ACC112 (cell line): ENCODE measurements at regions not wholly inside any gene's neighbourhood (a gene's known extent, or its start where the extent isn't known, plus 50 kb on each side); places are given as distances from the start of the nearest gene placed in this dataset.

Source experiments
- H2AFZ ChIP-seq: fragments of 200-600 bp; sonication (generic); one replicate; pipeline ENCODE4 v1.6.0; 2017; ENCODE audit warnings: antibody characterized with exemption, low read length; ENCODE audit not compliant: unreplicated experiment
- H3K27ac ChIP-seq: fragments of 200-600 bp; sonication (generic); 2 replicates; pipeline ENCODE4 v1.5.1; 2014; ENCODE audit warnings: low read depth, mild to moderate bottlenecking, antibody characterized with exemption, low read length, moderate library complexity
- H3K27me3 ChIP-seq: fragments of 200-600 bp; sonication (generic); 2 replicates; pipeline ENCODE4 v1.6.1; 2014; ENCODE audit warnings: mild to moderate bottlenecking, antibody characterized with exemption, low read length, moderate library complexity, mixed read lengths; ENCODE audit not compliant: insufficient read depth
- H3K36me3 ChIP-seq: fragments of 200-600 bp; sonication (generic); 2 replicates; pipeline ENCODE4 v1.6.1; 2016; ENCODE audit warnings: mild to moderate bottlenecking, antibody characterized with exemption, low read length, moderate library complexity, mixed read lengths; ENCODE audit not compliant: insufficient read depth
- H3K4me1 ChIP-seq: fragments of 200-600 bp; sonication (generic); one replicate; pipeline ENCODE4 v1.6.1; 2016; ENCODE audit warnings: low read length, mixed read lengths; ENCODE audit not compliant: insufficient read depth, unreplicated experiment, control insufficient read depth
- H3K4me3 ChIP-seq: fragments of 200-600 bp; sonication (generic); 2 replicates; pipeline ENCODE4 v1.5.1; 2014; ENCODE audit warnings: mild to moderate bottlenecking, low read depth, low read length
- H3K79me2 ChIP-seq: fragments of 200-600 bp; sonication (generic); one replicate; pipeline ENCODE4 v1.6.0; 2016; ENCODE audit warnings: low read length; ENCODE audit not compliant: control insufficient read depth, unreplicated experiment, insufficient read depth

DNA sequence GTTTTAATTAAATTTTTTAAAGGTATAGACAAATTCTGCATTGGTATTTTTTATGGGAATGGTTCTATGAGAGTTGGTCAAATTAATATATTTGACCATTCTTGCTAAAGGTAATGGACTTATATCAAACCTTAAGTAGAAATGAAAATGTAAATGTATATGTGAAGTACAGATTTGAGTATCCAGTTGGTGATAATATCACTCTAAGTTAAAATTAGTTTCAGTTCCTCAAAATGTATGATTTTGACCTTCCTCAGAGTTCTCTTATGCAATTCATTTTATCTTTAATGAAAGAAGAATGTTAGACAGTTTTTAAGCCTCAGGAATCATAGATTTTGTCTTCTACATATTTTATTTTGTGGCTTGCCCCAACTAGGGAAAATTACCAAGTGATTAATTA lies 1291.5 kb upstream of the B3GALT2 start:
- H3K79me2 ChIP-seq, result no peaks in the 10 kb centered on the region

DNA sequence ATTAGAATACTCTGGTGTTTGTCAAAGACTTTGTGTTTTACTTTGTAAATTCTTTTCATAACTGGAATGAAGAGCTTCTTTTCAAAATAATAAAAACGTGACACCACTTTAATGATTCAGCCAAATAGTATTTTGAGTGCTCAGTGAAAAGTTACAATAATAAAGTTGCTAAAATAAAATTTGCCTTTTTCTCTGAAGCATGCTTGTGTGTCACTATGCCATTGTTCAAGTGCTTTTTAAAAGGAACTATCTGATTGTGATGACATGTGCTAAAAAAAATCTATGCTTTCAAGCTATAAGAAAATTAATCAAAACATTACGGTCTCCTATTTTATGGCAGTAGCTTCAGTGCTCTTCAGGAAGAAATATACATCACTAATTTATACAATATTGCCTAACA lies 1290.5 kb upstream of the B3GALT2 start:
- Histone ChIP-seq H2AFZ (no peak overlapping the region), H3K4me3 (no peak overlapping the region), H3K4me1 (peaks cover 7% of the 10 kb centered on the region), H3K27ac (no peak overlapping the region), H3K79me2 (no peaks in the 10 kb centered on the region), H3K36me3 (no peaks in the 10 kb centered on the region), H3K27me3 (no peaks in the 10 kb centered on the region)

More for the DNA sequence above, 1291.5 kb upstream of the B3GALT2 start:
- Histone ChIP-seq H3K4me1 (peaks cover 7% of the 10 kb centered on the region), H3K27ac (no peak overlapping the region), H3K36me3 (no peaks in the 10 kb centered on the region), H3K4me3 (no peak overlapping the region), H3K27me3 (no peaks in the 10 kb centered on the region), H2AFZ (no peak overlapping the region)

DNA sequence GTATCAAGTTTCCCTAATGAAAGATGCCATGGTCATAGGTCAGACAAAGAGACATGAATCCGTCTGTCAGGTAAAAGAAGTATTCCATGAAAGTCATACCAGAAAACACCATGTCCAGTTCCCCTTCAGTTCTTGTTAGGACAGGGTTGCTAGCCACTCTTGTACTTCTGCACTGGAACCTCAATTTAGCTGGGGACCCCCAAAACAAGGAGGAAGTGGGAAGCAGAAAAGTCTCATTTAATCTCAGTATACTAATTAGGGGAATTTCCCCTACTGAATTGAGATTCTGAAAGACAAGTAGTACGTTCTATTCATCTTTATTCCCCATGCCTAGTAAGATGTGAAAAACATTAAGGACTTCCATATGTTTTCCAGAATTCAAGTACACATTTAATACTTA lies 1289.9 kb upstream of the B3GALT2 start:
- peaks cover 7% of the 10 kb centered on the region for H3K4me1 ChIP-seq
- H2AFZ ChIP-seq, result no peak overlapping the region
- H3K36me3 ChIP-seq, result no peaks in the 10 kb centered on the region
- H3K27me3 ChIP-seq, result no peaks in the 10 kb centered on the region
- H3K27ac ChIP-seq, result no peak overlapping the region
- no peaks in the 10 kb centered on the region for H3K79me2 ChIP-seq
- H3K4me3 ChIP-seq, result no peak overlapping the region

DNA sequence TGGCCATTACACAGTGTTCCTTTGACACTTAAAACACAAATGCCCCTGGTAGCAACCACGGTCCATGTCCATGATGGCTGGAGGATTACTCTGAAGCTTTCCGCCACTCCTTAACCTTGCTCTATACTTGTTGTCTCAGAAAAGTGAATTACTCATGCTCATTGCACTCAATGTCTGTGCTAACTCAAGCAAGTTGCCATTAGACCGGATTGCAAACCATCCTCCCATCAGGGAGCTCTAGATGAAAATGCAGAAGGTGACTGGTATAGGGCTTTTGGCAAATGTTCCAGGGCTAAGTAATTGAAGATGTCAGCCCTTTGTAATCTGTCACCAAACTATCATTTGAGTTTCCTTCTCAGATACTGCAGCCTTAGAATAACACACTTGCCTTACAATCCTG lies 1288.3 kb upstream of the B3GALT2 start:
- H3K27ac ChIP-seq, result no peak overlapping the region
- H3K4me1 ChIP-seq, result peaks cover 7% of the 10 kb centered on the region
- no peaks in the 10 kb centered on the region for H3K27me3 ChIP-seq
- H3K36me3 ChIP-seq, result no peaks in the 10 kb centered on the region
- H3K4me3 ChIP-seq, result no peak overlapping the region
- H2AFZ ChIP-seq, result no peak overlapping the region
- no peaks in the 10 kb centered on the region for H3K79me2 ChIP-seq

DNA sequence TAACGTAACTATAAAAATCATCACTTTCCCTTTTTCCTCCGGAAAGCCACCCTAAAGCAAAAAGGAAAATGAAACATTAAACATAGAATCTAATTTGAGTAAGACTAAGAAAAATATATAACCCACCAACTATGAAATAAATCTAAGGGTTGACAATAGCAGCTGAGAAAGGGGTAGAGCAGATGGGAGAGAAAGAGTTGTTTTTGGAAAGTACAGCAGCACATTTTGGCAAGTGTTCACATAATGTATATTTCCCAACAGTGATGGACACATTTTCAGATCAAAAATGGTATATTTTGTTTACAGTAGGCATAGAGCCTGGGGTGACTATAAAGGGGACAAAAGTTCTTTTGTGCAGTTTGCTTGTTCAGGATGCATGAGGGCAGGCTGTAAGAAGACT lies 1287.4 kb upstream of the B3GALT2 start:
- Histone ChIP-seq H3K4me1 (peaks cover 7% of the 10 kb centered on the region), H3K4me3 (no peak overlapping the region), H2AFZ (no peak overlapping the region), H3K27ac (no peak overlapping the region), H3K36me3 (no peaks in the 10 kb centered on the region), H3K79me2 (no peaks in the 10 kb centered on the region), H3K27me3 (no peaks in the 10 kb centered on the region)

DNA sequence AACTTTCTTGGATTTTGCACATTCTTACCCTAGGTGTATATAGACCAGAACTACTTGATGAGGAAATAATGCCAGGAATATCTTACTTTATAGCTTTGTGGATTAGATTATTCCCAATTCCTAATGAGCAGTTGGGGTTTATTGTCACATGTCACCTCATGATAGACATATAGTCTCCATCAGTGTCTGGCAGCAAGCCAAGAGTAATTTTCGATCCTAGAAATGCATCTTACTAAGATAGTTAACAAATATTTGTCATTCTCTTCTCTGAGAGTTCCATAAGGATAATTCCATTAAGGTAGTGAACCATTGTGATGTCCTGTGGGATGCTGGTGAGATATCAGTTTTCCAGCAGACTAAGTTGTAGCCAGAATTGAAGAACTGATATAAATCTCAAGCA lies 1282.9 kb upstream of the B3GALT2 start:
- Histone ChIP-seq H3K4me1 (no peaks in the 10 kb centered on the region), H2AFZ (no peak overlapping the region), H3K27ac (no peak overlapping the region), H3K4me3 (no peak overlapping the region), H3K36me3 (no peaks in the 10 kb centered on the region), H3K79me2 (no peaks in the 10 kb centered on the region), H3K27me3 (no peaks in the 10 kb centered on the region)

DNA sequence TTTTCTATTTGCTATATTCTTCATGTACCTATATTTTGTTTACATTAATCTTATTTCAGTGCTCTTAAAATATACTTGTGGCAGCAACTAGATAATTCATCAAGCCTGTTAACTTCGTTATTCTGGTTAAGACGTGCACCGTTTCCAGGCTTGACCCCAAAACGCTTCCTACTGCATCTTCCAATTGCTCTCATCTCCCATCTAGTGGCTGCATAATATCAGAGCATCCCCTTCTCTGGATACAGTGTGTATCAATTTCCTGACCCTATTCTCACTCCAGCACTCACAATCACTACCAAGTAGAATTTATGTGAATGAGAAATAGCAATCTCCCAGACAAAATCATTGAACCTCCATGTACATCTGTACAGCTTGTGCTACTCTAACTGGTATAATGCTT lies 1280.3 kb upstream of the B3GALT2 start:
- Histone ChIP-seq H3K27me3 (no peaks in the 10 kb centered on the region), H3K36me3 (no peaks in the 10 kb centered on the region), H3K27ac (no peak overlapping the region), H2AFZ (no peak overlapping the region), H3K79me2 (no peaks in the 10 kb centered on the region), H3K4me1 (no peaks in the 10 kb centered on the region), H3K4me3 (no peak overlapping the region)

DNA sequence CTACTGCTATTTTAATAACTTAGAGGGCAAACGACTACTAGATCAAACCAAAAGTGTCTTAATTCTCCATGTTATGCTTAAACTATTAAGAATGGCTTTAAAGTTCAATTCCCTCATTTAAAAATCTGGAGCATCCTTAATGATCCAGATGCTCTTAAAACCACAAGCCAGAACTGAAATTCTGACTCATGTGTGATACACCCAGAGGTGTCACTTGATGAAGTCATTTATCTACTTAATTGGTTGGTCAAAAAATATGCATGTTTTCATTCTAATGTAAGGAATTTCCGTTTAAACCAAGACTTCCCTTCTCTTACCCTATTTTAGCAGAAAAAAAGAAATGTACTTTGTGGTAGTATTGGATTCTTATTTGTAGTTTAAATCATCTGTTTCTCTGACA lies 1261.2 kb upstream of the B3GALT2 start:
- no peak overlapping the region for H3K4me3 ChIP-seq
- H2AFZ ChIP-seq, result no peak overlapping the region
- 0 out of 2 replicates have a peak, but pooled peaks cover 4% of the 10 kb centered on the region for H3K27me3 ChIP-seq
- no peak overlapping the region for H3K27ac ChIP-seq
- no peaks in the 10 kb centered on the region for H3K4me1 ChIP-seq
- no peaks in the 10 kb centered on the region for H3K79me2 ChIP-seq
- no peaks in the 10 kb centered on the region for H3K36me3 ChIP-seq

DNA sequence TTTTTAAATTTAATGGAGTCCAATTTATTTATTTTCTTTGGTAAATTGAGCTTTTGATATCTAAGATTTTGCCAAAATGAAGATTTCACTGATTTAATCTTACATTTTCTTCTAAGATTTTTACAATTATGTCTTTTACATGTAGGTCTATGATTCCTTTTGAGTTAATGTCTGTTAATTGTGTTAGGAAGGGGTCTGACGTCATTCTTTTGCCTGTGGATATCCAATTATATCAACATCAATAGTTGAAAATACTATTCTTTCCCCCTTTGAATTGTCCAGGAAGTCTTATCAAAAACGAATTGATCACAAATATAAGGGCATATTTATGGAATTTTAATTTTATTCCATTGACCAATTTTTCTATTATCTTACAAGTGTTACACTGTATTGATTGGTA lies 1258.8 kb upstream of the B3GALT2 start:
- no peak overlapping the region for H2AFZ ChIP-seq
- no peak overlapping the region for H3K27ac ChIP-seq
- no peak overlapping the region for H3K4me3 ChIP-seq
- no peaks in the 10 kb centered on the region for H3K79me2 ChIP-seq
- no peaks in the 10 kb centered on the region for H3K36me3 ChIP-seq
- no peaks in the 10 kb centered on the region for H3K4me1 ChIP-seq
- peaks cover 4% of the 10 kb centered on the region; the same call in 1 of the 2 replicates for H3K27me3 ChIP-seq

DNA sequence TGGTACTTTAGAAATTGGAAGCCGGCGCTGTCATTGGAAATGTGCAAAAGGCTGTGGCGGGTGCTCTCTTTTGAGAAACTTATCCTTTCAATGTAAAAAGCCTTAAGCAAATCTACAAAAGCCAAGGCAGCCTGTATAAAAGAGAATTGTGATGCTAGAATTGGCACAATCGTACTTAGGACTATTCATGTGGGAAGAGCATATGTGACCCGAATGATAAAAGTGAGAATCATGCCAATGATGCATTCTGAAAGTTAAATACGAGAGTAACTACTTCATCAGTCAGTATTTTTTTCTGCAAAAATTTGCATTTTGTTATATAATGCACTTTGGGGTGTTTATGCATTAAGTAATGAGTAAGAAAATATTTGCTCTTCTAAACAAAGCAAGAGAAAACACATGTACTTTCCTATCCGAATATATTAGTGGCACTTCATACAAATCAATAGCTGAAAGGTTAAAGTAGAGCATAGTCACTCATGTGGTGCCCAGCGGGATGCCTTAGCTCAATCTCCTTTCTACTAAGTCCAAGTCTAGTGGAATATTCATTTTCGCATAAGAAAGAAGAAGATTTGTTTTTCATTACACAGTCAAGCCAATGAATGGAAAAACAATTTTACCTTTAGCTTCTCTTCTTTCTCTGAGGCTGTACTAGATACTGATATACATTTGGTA lies 1256.6 kb upstream of the B3GALT2 start:
- Histone ChIP-seq H2AFZ (no peak overlapping the region), H3K27me3 (peaks cover 4% of the 10 kb centered on the region; the same call in 1 of the 2 replicates), H3K4me1 (no peaks in the 10 kb centered on the region), H3K36me3 (no peaks in the 10 kb centered on the region), H3K4me3 (no peak overlapping the region), H3K79me2 (no peaks in the 10 kb centered on the region), H3K27ac (no peak overlapping the region)

DNA sequence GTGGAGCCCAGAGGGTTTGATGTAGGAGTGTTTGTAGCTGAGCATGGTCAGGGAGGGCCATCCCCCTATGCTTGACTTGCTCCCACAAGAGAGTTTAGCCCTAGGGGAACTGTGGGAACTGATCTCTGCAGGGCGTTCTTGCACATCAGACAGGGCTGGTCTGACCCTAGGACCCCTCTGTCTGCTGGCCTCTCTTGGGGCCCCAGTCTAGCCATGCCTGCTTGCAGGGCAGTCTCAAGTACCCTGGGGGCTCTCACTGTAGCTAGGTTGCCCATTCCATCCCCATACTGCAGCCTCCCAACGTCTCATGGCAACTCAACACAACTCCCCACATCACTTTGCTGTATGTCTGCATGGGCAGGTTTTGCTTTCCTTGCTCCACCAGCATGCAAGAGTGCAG lies 1250.7 kb upstream of the B3GALT2 start:
- H3K4me3 ChIP-seq, result no peak overlapping the region
- no peaks in the 10 kb centered on the region; the same call in 1 of the 2 replicates for H3K27me3 ChIP-seq
- H3K79me2 ChIP-seq, result no peaks in the 10 kb centered on the region
- H3K36me3 ChIP-seq, result no peaks in the 10 kb centered on the region
- H3K4me1 ChIP-seq, result no peaks in the 10 kb centered on the region
- H2AFZ ChIP-seq, result no peak overlapping the region
- no peak overlapping the region for H3K27ac ChIP-seq
